H9 (cell line): ENCODE measurements at regions not wholly inside any gene's neighbourhood (a gene's known extent, or its start where the extent isn't known, plus 50 kb on each side); places are given as distances from the start of the nearest gene placed in this dataset.

Experiments used
- DNase-seq: peaks from one replicate; pipeline ENCODE4 v3.0.0-alpha.2; 2017
- H2AFZ ChIP-seq: one replicate; pipeline ENCODE4 v1.6.1; 2013; ENCODE audit warnings: mild to moderate bottlenecking, low read length, control low read depth, moderate library complexity
- H2AK5ac ChIP-seq: 2 replicates; pipeline ENCODE4 v1.6.1; 2013; ENCODE audit warnings: low read length, control low read depth, mixed read lengths; ENCODE audit not compliant: insufficient read length
- H2BK120ac ChIP-seq: one replicate; pipeline ENCODE4 v1.6.1; 2013; ENCODE audit warnings: low read depth, mild to moderate bottlenecking, low read length, control low read depth, inconsistent platforms; ENCODE audit not compliant: poor library complexity, severe bottlenecking
- H2BK12ac ChIP-seq: 2 replicates; pipeline ENCODE4 v1.6.1; 2013; ENCODE audit warnings: low read length, control low read depth, mixed read lengths, low read depth; ENCODE audit not compliant: insufficient read length
- H2BK15ac ChIP-seq: 2 replicates; pipeline ENCODE4 v1.6.1; 2013; ENCODE audit warnings: low read depth, low read length, control low read depth
- H2BK20ac ChIP-seq: one replicate; pipeline ENCODE4 v1.6.1; 2013; ENCODE audit warnings: low read depth, mild to moderate bottlenecking, low read length, control low read depth, inconsistent platforms; ENCODE audit not compliant: poor library complexity, severe bottlenecking
- H2BK5ac ChIP-seq: 2 replicates; pipeline ENCODE4 v1.6.1; 2013; ENCODE audit warnings: low read length, control low read depth, mixed read lengths; ENCODE audit not compliant: insufficient read length
- H3K14ac ChIP-seq: 2 replicates; pipeline ENCODE4 v1.6.1; 2013; ENCODE audit warnings: low read length, control low read depth; ENCODE audit not compliant: insufficient read depth
- H3K18ac ChIP-seq: 2 replicates; pipeline ENCODE4 v1.6.1; 2013; ENCODE audit warnings: low read depth, mild to moderate bottlenecking, mixed read lengths, low read length, control low read depth; ENCODE audit not compliant: insufficient read length
- H3K23ac ChIP-seq: 2 replicates; pipeline ENCODE4 v1.6.1; 2013; ENCODE audit warnings: low read length, control low read depth, mixed read lengths, low read depth; ENCODE audit not compliant: insufficient read length
- H3K23me2 ChIP-seq: 2 replicates; pipeline ENCODE4 v1.6.1; 2013; ENCODE audit warnings: low read depth, mild to moderate bottlenecking, mixed read lengths, low read length, control low read depth; ENCODE audit not compliant: insufficient read length, poor library complexity, severe bottlenecking
- H3K27ac ChIP-seq: 2 replicates; pipeline ENCODE4 v1.5.1; 2013; ENCODE audit warnings: low read length, control low read depth, mixed read lengths, low read depth; ENCODE audit not compliant: insufficient read length
- H3K27me3 ChIP-seq: 2 replicates; pipeline ENCODE4 v1.6.1; 2013; ENCODE audit warnings: low read length, control low read depth, inconsistent platforms; ENCODE audit not compliant: insufficient read depth
- H3K4ac ChIP-seq: 2 replicates; pipeline ENCODE4 v1.6.1; 2013; ENCODE audit warnings: low read depth, mild to moderate bottlenecking, control low read depth, inconsistent platforms, low read length, moderate library complexity
- H3K4me1 ChIP-seq: 2 replicates; pipeline ENCODE4 v1.6.1; 2013; ENCODE audit warnings: low read length, control low read depth, inconsistent platforms; ENCODE audit not compliant: insufficient read depth
- H3K4me2 ChIP-seq: 2 replicates; pipeline ENCODE4 v1.6.1; 2013; ENCODE audit warnings: low read length, control low read depth, mixed read lengths; ENCODE audit not compliant: insufficient read length, insufficient read depth
- H3K56ac ChIP-seq: 2 replicates; pipeline ENCODE4 v1.6.1; 2013; ENCODE audit warnings: low read depth, mild to moderate bottlenecking, mixed read lengths, low read length, control low read depth; ENCODE audit not compliant: insufficient read length
- H3K79me1 ChIP-seq: 2 replicates; pipeline ENCODE4 v1.6.1; 2013; ENCODE audit warnings: low read depth, mild to moderate bottlenecking, moderate library complexity, low read length, control low read depth, inconsistent platforms; ENCODE audit not compliant: insufficient read depth, poor library complexity, severe bottlenecking
- H3K79me2 ChIP-seq: 2 replicates; pipeline ENCODE4 v1.6.1; 2013; ENCODE audit warnings: low read length, control low read depth, inconsistent platforms; ENCODE audit not compliant: insufficient read depth
- H3K9ac ChIP-seq: 2 replicates; pipeline ENCODE4 v1.6.1; 2013; ENCODE audit warnings: low read length, control low read depth, mixed read lengths; ENCODE audit not compliant: insufficient read length; ENCODE audit errors: extremely low read depth
- H3K9me3 ChIP-seq: one replicate; pipeline ENCODE4 v1.6.1; 2013; ENCODE audit warnings: low read depth, low read length, inconsistent platforms; ENCODE audit not compliant: control insufficient read depth
- H3T11ph ChIP-seq: one replicate; pipeline ENCODE4 v1.6.1; 2013; ENCODE audit warnings: mild to moderate bottlenecking, low read length, control low read depth, inconsistent platforms
- H4K20me1 ChIP-seq: one replicate; pipeline ENCODE4 v1.6.1; 2013; ENCODE audit not compliant: control insufficient read depth, insufficient read length, insufficient read depth
- H4K5ac ChIP-seq: 2 replicates; pipeline ENCODE4 v1.6.1; 2013; ENCODE audit warnings: low read depth, mild to moderate bottlenecking, mixed read lengths, low read length, control low read depth; ENCODE audit not compliant: insufficient read length
- H4K8ac ChIP-seq: replicated peaks from 2 replicates; pipeline ENCODE4 v1.6.1; 2013; ENCODE audit warnings: low read length, control low read depth, mixed read lengths, low read depth; ENCODE audit not compliant: insufficient read length
- H4K91ac ChIP-seq: 2 replicates; pipeline ENCODE4 v1.6.1; 2013; ENCODE audit warnings: low read depth, mild to moderate bottlenecking, moderate library complexity, mixed read lengths, low read length, control low read depth; ENCODE audit not compliant: insufficient read length
- H3K27ac Mint-ChIP-seq, 3 experiments: 2 replicates in 2 of 3; 3 replicates in 1 of 3; pipeline ENCODE4 v1.8.0; 2020 to 2021; ENCODE audit warnings: mixed read lengths in 3 of 3, mild to moderate bottlenecking in 1 of 3, moderate library complexity in 1 of 3
- H3K27me3 Mint-ChIP-seq: 2 replicates; pipeline ENCODE4 v1.8.0; 2021; ENCODE audit warnings: low read depth, mild to moderate bottlenecking, moderate library complexity, mixed read lengths
- H3K36me3 Mint-ChIP-seq, 3 experiments: 2 replicates in 2 of 3; 3 replicates in 1 of 3; pipeline ENCODE4 v1.8.0; 2020 to 2021; ENCODE audit warnings: low read depth in 3 of 3, mixed read lengths in 3 of 3; ENCODE audit not compliant: insufficient read depth in 1 of 3
- H3K4me1 Mint-ChIP-seq, 2 experiments: 2 replicates each; pipeline ENCODE4 v1.8.0; 2020; ENCODE audit warnings: mixed read lengths in 2 of 2
- H3K4me3 Mint-ChIP-seq, 2 experiments: 2 replicates in 1 of 2; 3 replicates in 1 of 2; pipeline ENCODE4 v1.8.0; 2020 to 2021; ENCODE audit warnings: mild to moderate bottlenecking in 2 of 2, mixed read lengths in 2 of 2, moderate library complexity in 1 of 2
- H3K9me3 Mint-ChIP-seq, 2 experiments: 2 replicates in 1 of 2; 3 replicates in 1 of 2; pipeline ENCODE4 v1.8.0; 2020; ENCODE audit warnings: mild to moderate bottlenecking in 2 of 2, mixed read lengths in 2 of 2, moderate library complexity in 1 of 2
- CTCF ChIP-seq: fragments of 200-600 bp; sonication (generic); conservative IDR thresholded peaks from 3 replicates; pipeline ENCODE4 v1.8.0; 2021; ENCODE audit warnings: antibody characterized with exemption, mild to moderate bottlenecking
- WGBS: extraction: QIAGEN DNeasy Blood & Tissue Kit; methylation state at CpG from one replicate; pipeline ENCODE4 v1.1.7; 2013; ENCODE audit warnings: missing lambda C conversion rate, low lambda C conversion rate, mixed read lengths; ENCODE audit not compliant: insufficient read length; ENCODE audit errors: extremely low coverage; 5-methylcytosine and 5-hydroxymethylcytosine counted together

DNA sequence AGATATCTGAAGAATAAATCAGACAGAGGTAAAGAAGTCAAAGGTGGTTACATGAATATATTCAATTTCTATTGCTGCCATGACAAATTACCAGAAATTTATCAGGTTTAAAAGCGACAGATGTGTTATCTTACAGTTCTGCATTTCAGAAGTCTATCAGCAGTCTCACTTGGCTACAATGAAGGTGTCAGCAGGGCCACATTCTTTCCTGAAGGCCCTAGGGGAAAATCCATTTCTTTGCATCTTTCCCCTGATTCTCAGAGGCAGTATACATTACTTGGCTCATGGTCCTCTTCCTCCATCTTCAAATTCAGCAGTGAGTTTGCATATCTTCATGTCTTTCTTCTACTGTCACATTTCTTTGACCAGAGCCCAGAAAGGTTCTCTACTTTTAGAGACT is 145.8 kb upstream of the GULP1 start:
- no peak overlapping the region for H3K23ac ChIP-seq
- no peak overlapping the region for H3K27ac Mint-ChIP-seq
- no peak overlapping the region for H2BK15ac ChIP-seq
- H3K14ac ChIP-seq, result no peak overlapping the region
- H3T11ph ChIP-seq, result no peak overlapping the region
- H3K9me3 Mint-ChIP-seq, result no peaks in the 10 kb centered on the region
- H4K5ac ChIP-seq, result no peak overlapping the region
- no peaks in the 10 kb centered on the region for H3K23me2 ChIP-seq
- H3K18ac ChIP-seq, result no peak overlapping the region
- no CpG with 5 or more reads among the region's 1 CpG for WGBS
- no peak for DNase-seq
- H3K27ac ChIP-seq, result no peak overlapping the region
- no peaks in the 10 kb centered on the region for H3K27me3 Mint-ChIP-seq
- peaks cover 3 to 14% of the 10 kb centered on the region in 2 experiments; a peak in 3 of 4 replicates for H3K4me1 Mint-ChIP-seq
- no peak overlapping the region for H3K9ac ChIP-seq
- no peak for TF ChIP-seq CTCF
- no peak overlapping the region for H2BK5ac ChIP-seq
- no peak overlapping the region for H3K4me2 ChIP-seq
- no peaks in the 10 kb centered on the region for H4K20me1 ChIP-seq
- H3K4me1 ChIP-seq, result peaks cover 3% of the 10 kb centered on the region
- H2AFZ ChIP-seq, result no peak overlapping the region
- H3K4ac ChIP-seq, result no peak overlapping the region
- no peak overlapping the region for H2AK5ac ChIP-seq
- no peak overlapping the region for H4K8ac ChIP-seq
- H2BK20ac ChIP-seq, result no peak overlapping the region
- no peaks in the 10 kb centered on the region for H3K27me3 ChIP-seq
- H4K91ac ChIP-seq, result no peak overlapping the region
- no peak overlapping the region for H3K56ac ChIP-seq
- no peaks in the 10 kb centered on the region for H3K36me3 Mint-ChIP-seq
- H3K79me2 ChIP-seq, result no peaks in the 10 kb centered on the region
- no peaks in the 10 kb centered on the region for H3K79me1 ChIP-seq
- H3K4me3 Mint-ChIP-seq, result no peak overlapping the region
- no peak overlapping the region for H2BK12ac ChIP-seq
- no peak overlapping the region for H2BK120ac ChIP-seq
- no peaks in the 10 kb centered on the region for H3K9me3 ChIP-seq
